ENCODE measurements at regions not wholly inside any gene's neighbourhood (a gene's known extent, or its start where the extent isn't known, plus 50 kb on each side); places are given as distances from the start of the nearest gene placed in this dataset.

- DNase-seq, result no peak
Observed at GRCh38 chr22:44442186-44442815, 55.7 kb downstream of the RTL6 start.

- no peak for DNase-seq
Observed at GRCh38 chr22:44441401-44442185, 56.4 kb downstream of the RTL6 start.

- DNase-seq, result no peak
Observed at GRCh38 chr22:44440224-44441160, 57.5 kb downstream of the RTL6 start.

- DNase-seq, result no peak
Observed at GRCh38 chr22:44439356-44440223, 58.4 kb downstream of the RTL6 start.

GRCh38 chr22:44438481-44439131 is 59.4 kb downstream of the RTL6 start:
- DNase-seq, result no peak

- DNase-seq, result no peak
Observed at GRCh38 chr22:44438056-44438455, 60.0 kb downstream of the RTL6 start.

- no peak for DNase-seq
Observed at GRCh38 chr22:44437216-44438055, 60.6 kb downstream of the RTL6 start.

- DNase-seq, result no peak
Observed at GRCh38 chr22:44436736-44437135, 61.3 kb downstream of the RTL6 start.

GRCh38 chr22:44431256-44431655 is 66.8 kb downstream of the RTL6 start:
- DNase-seq, result no peak

GRCh38 chr22:44430716-44431115 is 67.3 kb downstream of the RTL6 start:
- DNase-seq, result no peak

- DNase-seq, result no peak
Observed at GRCh38 chr22:44429941-44430587, 68.0 kb downstream of the RTL6 start.

GRCh38 chr22:44428941-44429830 is 68.8 kb downstream of the RTL6 start:
- no peak for DNase-seq

GRCh38 chr22:44427611-44428470 is 70.2 kb downstream of the RTL6 start:
- DNase-seq, result no peak

- DNase-seq, result no peak
Observed at GRCh38 chr22:44426981-44427380, 71.1 kb downstream of the RTL6 start.

GRCh38 chr22:44425694-44426045 is 72.4 kb downstream of the RTL6 start:
- DNase-seq, result no peak

GRCh38 chr22:44424867-44425693 is 73.0 kb downstream of the RTL6 start:
- peak; percentile 8 for DNase-seq

GRCh38 chr22:44424359-44424682 is 73.7 kb downstream of the RTL6 start:
- no peak for DNase-seq
